NCI-H82 treated with DMSO at 0.1 percent for 48 hours (cell line): ENCODE measurements at regions not wholly inside any gene's neighbourhood (a gene's known extent, or its start where the extent isn't known, plus 50 kb on each side); places are given as distances from the start of the nearest gene placed in this dataset.
"Not testable (repeated sequence)": the region's sequence is repeated elsewhere in the genome, so short reads cannot be mapped to it uniquely, and the experiment has no call there.

ENCODE experiments used
- DNase-seq: peaks from one replicate; lab custom pipeline; 2025; ENCODE audit not compliant: unreplicated experiment; lab: John Stamatoyannopoulos, UW

- DNase-seq, result no peak
Measured at GRCh38 chr6:3920321-3920720, 71.1 kb downstream of the FAM50B start.

- DNase-seq, result no peak
Measured at GRCh38 chr6:3921663-3922062, 72.5 kb downstream of the FAM50B start.

DNA sequence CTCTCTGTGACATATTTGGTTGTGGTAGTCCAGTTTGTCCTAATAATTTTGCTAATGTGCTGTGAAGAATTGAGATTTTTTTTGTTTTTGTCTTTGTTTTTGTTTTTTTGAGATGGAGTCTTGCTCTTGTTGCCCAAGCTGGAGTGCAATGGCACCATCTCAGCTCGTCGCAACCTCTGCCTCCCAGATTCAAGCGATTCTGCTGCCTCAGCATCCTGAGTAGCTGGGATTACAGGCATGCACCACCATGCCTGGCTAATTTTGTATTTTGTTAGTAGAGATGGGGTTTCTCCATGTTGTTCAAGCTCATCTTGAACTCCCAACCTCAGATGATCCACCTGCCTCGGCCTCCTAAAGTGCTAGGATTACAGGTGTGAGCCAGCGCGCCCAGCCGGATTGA lies 73.4 kb downstream of the FAM50B start:
- DNase-seq, result not testable (repeated sequence)

DNA sequence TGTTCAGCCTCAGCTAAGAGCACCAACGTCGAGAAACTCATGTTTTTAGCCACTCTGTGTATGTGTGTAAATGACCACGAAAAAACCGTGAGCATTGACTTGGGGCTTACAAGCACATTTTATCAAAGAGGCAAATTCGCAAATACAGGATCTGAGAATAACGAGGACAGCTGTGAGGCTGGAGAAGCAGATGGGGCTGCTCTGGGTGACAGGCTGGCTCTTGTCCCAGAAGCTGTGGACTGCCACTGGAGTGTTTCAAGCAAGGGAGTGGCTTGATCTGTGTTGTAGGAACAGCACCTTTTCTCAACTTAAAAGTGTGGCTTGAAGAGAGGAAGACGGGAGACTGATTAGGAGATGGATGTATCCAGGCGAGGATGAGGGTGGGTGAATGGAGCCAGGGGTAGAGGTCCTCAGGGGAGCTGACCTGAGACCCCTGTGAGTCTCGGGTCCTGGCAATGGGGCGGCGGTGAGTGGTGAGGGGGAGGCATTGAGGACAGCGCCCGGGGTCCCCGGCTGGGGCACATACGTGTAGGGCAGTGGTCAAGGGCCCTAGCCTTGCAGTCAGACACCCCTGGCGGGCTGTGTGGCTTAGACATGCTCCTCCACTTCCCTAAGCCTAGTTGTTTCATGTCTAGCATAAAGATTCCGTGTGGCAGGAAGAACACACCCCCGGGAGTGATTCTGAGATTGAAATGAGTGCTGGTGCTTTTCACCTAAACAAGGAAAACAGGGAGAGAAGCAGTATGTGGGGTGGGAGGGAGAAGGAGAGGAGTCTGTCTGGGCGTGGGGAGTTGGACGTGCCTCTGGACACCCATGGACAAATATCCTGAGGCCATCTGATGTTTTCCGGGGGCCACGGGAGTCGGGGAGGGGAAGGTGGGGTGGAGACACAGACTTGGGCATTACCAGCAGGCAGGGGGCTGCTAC lies 76.3 kb downstream of the FAM50B start:
- DNase-seq, result not testable (repeated sequence)

DNA sequence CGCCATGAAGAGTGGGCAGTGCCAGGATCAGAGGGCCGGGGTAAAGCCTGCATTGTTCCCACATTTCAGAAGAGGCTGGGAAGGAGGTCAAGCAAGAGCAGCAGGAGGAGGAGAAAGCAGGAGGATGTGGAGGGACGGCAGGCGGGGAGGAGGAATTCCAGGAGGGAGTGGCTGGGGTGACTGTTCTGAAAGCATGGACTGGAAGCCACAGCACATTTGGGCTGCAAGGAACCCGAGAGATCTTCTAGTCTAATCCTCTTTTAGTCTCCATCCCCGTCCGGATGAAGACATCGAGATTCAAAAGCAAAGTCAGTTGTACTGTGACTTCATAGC lies 76.9 kb downstream of the FAM50B start:
- no peak for DNase-seq

- no peak for DNase-seq
Measured at GRCh38 chr6:3928111-3928510, 78.9 kb downstream of the FAM50B start.

- no peak for DNase-seq
Measured at GRCh38 chr6:3929281-3929798, 80.2 kb downstream of the FAM50B start.

DNA sequence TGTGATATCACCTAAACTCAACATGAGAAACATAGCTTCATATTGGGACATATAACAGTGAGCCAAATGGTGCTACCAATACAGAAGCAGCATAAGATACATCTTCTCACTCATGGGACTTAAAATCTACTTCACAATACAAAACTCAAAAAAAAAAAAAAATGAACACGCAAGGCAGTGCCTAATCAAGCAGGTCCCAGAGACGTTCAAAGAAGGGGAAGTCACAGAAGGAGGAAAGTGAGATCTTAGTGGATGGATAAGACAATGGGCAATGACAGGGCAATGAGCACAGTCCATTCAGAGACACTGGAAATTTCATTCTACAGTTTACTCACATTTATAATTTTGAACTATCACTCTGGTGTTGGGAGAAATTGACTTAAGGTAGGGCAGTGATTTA lies 88.3 kb downstream of the FAM50B start:
- no peak for DNase-seq

GRCh38 chr6:3938715-3939367 lies 89.7 kb downstream of the FAM50B start:
- no peak for DNase-seq

DNA sequence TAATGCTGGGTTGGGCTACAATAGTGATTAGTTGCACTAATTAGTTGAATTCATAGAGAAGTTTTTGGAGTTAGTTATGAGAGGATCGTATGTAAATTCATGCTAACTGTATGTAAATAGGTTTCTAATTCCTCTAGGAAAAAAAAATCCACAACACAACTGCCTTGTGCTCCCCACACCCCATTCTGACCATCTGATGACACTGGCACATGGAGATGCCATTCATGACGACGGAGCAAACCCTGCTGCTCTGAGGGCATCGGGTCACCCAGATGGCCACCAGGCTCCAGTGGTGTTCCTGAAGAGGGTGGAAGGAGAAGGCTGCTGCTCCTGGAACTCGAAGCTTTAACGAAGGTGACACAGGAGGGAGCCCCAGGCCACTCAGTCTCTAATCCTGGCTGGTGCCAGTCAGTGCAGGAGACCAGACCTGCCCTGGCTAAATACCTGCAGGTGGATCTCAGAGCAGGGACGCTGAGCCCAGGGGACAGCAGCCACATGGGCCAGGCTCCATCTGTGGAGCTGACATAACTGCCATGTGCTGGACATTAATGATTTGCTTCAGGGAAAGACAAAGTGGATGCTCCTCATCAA lies 90.3 kb downstream of the FAM50B start:
- no peak for DNase-seq

DNA sequence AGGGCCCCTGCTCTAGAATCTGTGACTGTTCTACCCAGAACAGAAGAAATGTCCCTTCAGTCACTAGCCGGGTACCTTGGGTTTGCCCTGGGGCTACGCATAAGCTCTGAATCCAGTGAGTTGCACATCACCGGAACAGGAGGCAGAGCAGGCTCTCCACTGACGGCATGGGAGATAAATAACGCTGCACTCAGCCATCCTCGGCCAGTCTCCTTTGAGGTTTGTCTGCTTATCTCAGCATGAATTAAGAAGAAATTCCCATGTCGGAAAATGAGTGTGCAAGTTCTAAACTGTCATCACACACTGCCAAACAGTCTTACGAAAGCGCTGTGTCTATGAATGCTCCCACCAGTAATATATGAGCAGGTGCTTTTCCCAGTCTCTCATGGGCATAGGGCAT lies 90.8 kb downstream of the FAM50B start:
- DNase-seq, result no peak

GRCh38 chr6:3940703-3941102 lies 91.5 kb downstream of the FAM50B start:
- no peak for DNase-seq

GRCh38 chr6:3943331-3943765 lies 94.2 kb downstream of the FAM50B start:
- DNase-seq, result no peak

DNA sequence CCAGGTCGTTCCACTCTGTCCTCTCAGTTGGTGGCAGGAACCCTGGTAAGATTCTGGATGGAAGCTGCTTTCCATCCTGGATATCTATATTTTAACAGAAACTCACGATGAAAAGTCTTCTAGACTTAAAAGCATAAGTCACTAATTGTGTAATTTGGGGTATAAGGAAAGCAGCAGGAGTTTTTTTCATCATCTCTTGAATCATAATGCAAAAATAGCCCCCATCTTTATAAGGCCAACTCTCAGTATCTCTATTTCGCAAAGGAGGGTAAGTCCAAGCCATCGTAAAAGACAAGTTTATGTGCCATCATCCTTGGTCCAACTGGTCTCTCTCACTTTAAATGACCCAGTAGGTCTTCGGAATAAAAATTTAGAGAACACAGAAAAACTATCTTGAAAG lies 95.1 kb downstream of the FAM50B start:
- DNase-seq, result no peak

- DNase-seq, result no peak
Measured at GRCh38 chr6:3946778-3947177, 97.6 kb downstream of the FAM50B start.

DNA sequence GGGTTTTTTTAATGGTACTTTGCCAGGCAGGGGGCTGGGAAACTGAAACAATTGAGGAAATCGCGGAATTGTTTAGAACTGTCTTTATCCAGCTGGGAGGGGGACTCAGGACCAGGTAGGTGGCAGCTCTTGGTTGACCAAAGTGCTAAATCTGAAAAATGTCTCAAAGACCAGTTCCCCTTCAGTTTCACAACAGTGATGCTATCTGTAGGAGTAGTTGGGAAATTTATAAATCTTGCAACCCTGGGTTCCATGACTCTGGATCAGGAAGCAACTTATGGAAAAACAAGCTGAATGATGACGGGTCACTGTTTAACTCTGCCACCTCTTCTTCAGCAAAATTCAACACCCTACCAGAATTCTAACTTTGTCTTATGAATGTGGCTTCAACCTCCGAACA lies 99.7 kb downstream of the FAM50B start:
- no peak for DNase-seq

GRCh38 chr6:3949521-3949920 lies 100.3 kb downstream of the FAM50B start:
- no peak for DNase-seq

GRCh38 chr6:3956054-3956453 lies 106.9 kb downstream of the FAM50B start:
- DNase-seq, result no peak

GRCh38 chr6:3957321-3957720 lies 108.1 kb downstream of the FAM50B start:
- DNase-seq, result no peak

DNA sequence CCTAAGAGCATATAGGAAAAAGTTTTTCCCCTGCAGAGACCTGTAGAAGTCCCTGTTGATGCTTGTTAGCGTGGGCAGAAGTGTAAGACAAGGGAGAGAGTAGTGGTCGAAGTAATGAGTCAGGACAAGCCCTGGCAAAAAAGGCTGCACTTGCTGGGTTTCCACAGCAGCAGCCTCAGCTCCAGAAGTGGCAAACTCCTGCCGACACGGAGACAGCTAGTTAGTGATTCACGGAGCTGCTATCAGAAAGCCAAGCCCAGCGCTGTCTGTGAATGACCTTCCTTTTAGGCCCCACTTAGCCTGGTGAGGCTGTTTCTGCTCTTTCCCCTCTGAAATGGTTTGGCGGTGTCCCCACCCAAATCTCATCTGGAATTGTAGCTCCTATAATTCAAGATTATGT lies 109.1 kb downstream of the FAM50B start:
- DNase-seq, result no peak

DNA sequence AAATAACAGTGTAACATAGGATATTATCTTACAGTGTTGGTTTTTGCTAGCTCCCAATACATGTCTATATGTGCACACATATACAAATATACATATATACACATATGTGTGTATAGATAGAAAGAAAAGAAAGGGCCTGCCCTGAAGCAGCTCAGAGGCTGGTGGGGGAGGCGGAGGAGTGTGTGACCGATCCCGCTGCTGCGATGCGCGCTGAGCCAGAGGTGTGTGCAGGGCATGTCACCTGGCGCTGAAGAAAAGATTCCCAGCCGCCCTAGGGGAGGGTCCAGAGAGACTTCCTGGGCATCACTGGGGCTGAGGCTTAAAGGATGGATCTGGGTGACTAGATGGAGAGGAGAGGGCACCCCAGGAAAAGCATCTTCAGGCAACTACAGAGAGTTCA lies 110.2 kb downstream of the FAM50B start:
- no peak for DNase-seq
